OCI-LY7 (cell line): ENCODE measurements at regions not wholly inside any gene's neighbourhood (a gene's known extent, or its start where the extent isn't known, plus 50 kb on each side); places are given as distances from the start of the nearest gene placed in this dataset.

Source experiments
- BruUV-seq: library from RNA; stranded (reverse); fragments of 400-500 nt; replicated peaks from 2 replicates; lab custom pipeline; 2021; lab: Mats Ljungman, UMichigan
- CTCF ChIA-PET: fragments of 300-600 bp; sonication (Branson Sonifier 250); formaldehyde crosslinking; loops from one replicate; lab custom pipeline; 2022; ENCODE audit warnings: antibody characterized with exemption; ENCODE audit not compliant: unreplicated experiment; lab: Charles Lee
- POLR2A ChIA-PET: fragments of 300-600 bp; sonication (Branson Sonifier 250); formaldehyde crosslinking; loops from one replicate; lab custom pipeline; 2022; ENCODE audit warnings: antibody characterized with exemption; lab: Charles Lee
- DNase-seq: peaks from one replicate; pipeline ENCODE4 v3.0.0-alpha.2; 2015; ENCODE audit warnings: low spot score
- H2AFZ ChIP-seq: fragments of 200-600 bp; sonication (generic), shearing (Covaris generic); 2 replicates; pipeline ENCODE4 v1.6.1; 2014; ENCODE audit warnings: mild to moderate bottlenecking, antibody characterized with exemption, low read length, moderate library complexity
- H3K27ac ChIP-seq: fragments of 200-600 bp; sonication (generic); 2 replicates; pipeline ENCODE4 v1.5.1; 2014; ENCODE audit warnings: mixed run types, low read depth, mild to moderate bottlenecking, moderate library complexity, low read length, inconsistent platforms; ENCODE audit not compliant: poor library complexity, severe bottlenecking
- H3K36me3 ChIP-seq: fragments of 200-600 bp; sonication (generic); 2 replicates; pipeline ENCODE4 v1.6.1; 2014; ENCODE audit warnings: mild to moderate bottlenecking, antibody characterized with exemption, low read length, moderate library complexity, mixed read lengths; ENCODE audit not compliant: insufficient read depth
- H3K4me1 ChIP-seq: fragments of 200-600 bp; sonication (generic); 2 replicates; pipeline ENCODE4 v1.5.1; 2014; ENCODE audit warnings: mild to moderate bottlenecking, low read length; ENCODE audit not compliant: insufficient read depth, poor library complexity, severe bottlenecking
- H3K4me2 ChIP-seq: fragments of 200-600 bp; sonication (generic); 2 replicates; pipeline ENCODE4 v1.6.1; 2014; ENCODE audit warnings: mild to moderate bottlenecking, low read length
- H3K4me3 ChIP-seq: fragments of 200-600 bp; sonication (generic); 2 replicates; pipeline ENCODE4 v1.5.1; 2014; ENCODE audit warnings: mild to moderate bottlenecking, low read depth, low read length; ENCODE audit not compliant: poor library complexity, severe bottlenecking
- H3K79me2 ChIP-seq: fragments of 200-600 bp; sonication (generic); 2 replicates; pipeline ENCODE4 v1.6.1; 2016; ENCODE audit warnings: low read depth, mild to moderate bottlenecking, low read length, moderate library complexity, mixed read lengths; ENCODE audit not compliant: insufficient read depth
- H3K9me2 ChIP-seq: fragments of 200-600 bp; sonication (generic); 2 replicates; pipeline ENCODE4 v1.6.1; 2016; ENCODE audit warnings: mild to moderate bottlenecking, low read length, mixed read lengths; ENCODE audit not compliant: insufficient read depth
- H3K9me3 ChIP-seq: fragments of 200-600 bp; sonication (generic); 2 replicates; pipeline ENCODE4 v1.6.1; 2014; ENCODE audit warnings: mild to moderate bottlenecking, mixed run types, low read length, mixed read lengths
- H4K20me1 ChIP-seq: fragments of 200-600 bp; sonication (generic); 2 replicates; pipeline ENCODE4 v1.6.1; 2014; ENCODE audit warnings: mild to moderate bottlenecking, antibody characterized with exemption, low read length, moderate library complexity, mixed read lengths; ENCODE audit not compliant: insufficient read depth
- EZH2phosphoT487 ChIP-seq: fragments of 200-600 bp; sonication (generic); IDR thresholded peaks from 2 replicates; pipeline ENCODE4 v1.6.1; 2018; ENCODE audit warnings: low read depth, borderline replicate concordance, mild to moderate bottlenecking, mixed run types, antibody characterized with exemption, low read length, moderate library complexity, mixed read lengths
- intact Hi-C: fragments of 100-400 bp; cut with micrococcal nuclease; formaldehyde crosslinking; loops from one replicate; pipeline ENCODE4 v1.10.0; 2022; ENCODE audit not compliant: unreplicated experiment
- TF ChIP-seq, protein P1 (sequence below): fragments of 200-600 bp; sonication (generic); conservative IDR thresholded peaks from 2 replicates; pipeline ENCODE4 v1.5.1; 2014; ENCODE audit warnings: mild to moderate bottlenecking, antibody characterized with exemption, low read length, moderate library complexity, mixed read lengths

DNA sequence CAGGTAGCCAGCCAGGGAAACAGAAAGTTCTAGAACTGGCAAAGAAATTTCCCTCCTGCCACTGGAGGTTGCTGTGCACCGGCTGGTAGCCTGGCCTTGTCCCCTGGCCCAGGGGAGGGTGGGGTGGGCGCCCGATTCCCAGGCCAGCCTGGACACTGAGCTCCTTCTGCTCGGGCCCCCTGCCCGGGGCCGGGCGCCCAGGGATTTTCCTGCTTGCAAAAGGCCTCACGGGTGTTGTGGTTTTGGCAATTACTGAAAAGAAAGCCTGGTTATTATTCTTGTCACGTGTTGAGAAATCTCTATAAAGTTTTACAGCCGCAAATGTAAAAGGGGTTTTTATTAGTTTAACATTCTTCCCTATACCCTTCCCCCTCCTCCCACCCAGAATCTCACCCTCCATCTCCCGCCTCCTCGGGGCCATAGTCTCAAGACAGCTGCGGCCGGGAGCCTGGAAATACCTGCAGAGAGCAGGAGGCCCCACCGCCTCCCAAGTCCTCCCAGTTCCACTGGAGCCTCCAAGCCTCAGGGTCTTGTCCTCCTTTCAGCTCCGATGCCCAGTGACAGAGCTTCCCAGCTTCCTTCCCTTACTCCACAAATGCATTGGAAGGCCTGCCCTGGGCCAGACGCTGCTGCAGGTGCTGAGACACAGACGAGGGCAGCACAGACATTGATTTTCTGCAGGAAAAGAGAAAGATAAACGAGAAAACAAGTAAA, 1515.6 kb downstream of the TBC1D22A start:
- BruUV-seq, result no TSS peak
- ChIA-PET CTCF (no interaction called here), POLR2A (no interaction called here)
- Histone ChIP-seq H2AFZ (no peak overlapping the region), H3K4me1 (no peaks in the 10 kb centered on the region), H3K4me2 (no peak overlapping the region), H3K9me3 (0 out of 2 replicates have a peak, but pooled peaks cover 4% of the 10 kb centered on the region), H3K27ac (no peak overlapping the region), H3K4me3 (no peak overlapping the region), H3K9me2 (no peaks in the 10 kb centered on the region), H4K20me1 (no peaks in the 10 kb centered on the region), H3K36me3 (no peaks in the 10 kb centered on the region), H3K79me2 (no peaks in the 10 kb centered on the region)
- no peak for DNase-seq
- TF ChIP-seq, protein P1, sequence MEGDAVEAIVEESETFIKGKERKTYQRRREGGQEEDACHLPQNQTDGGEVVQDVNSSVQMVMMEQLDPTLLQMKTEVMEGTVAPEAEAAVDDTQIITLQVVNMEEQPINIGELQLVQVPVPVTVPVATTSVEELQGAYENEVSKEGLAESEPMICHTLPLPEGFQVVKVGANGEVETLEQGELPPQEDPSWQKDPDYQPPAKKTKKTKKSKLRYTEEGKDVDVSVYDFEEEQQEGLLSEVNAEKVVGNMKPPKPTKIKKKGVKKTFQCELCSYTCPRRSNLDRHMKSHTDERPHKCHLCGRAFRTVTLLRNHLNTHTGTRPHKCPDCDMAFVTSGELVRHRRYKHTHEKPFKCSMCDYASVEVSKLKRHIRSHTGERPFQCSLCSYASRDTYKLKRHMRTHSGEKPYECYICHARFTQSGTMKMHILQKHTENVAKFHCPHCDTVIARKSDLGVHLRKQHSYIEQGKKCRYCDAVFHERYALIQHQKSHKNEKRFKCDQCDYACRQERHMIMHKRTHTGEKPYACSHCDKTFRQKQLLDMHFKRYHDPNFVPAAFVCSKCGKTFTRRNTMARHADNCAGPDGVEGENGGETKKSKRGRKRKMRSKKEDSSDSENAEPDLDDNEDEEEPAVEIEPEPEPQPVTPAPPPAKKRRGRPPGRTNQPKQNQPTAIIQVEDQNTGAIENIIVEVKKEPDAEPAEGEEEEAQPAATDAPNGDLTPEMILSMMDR, result no peak
- no peak for TF ChIP-seq EZH2phosphoT487
- intact Hi-C loops, result no loop called here

DNA sequence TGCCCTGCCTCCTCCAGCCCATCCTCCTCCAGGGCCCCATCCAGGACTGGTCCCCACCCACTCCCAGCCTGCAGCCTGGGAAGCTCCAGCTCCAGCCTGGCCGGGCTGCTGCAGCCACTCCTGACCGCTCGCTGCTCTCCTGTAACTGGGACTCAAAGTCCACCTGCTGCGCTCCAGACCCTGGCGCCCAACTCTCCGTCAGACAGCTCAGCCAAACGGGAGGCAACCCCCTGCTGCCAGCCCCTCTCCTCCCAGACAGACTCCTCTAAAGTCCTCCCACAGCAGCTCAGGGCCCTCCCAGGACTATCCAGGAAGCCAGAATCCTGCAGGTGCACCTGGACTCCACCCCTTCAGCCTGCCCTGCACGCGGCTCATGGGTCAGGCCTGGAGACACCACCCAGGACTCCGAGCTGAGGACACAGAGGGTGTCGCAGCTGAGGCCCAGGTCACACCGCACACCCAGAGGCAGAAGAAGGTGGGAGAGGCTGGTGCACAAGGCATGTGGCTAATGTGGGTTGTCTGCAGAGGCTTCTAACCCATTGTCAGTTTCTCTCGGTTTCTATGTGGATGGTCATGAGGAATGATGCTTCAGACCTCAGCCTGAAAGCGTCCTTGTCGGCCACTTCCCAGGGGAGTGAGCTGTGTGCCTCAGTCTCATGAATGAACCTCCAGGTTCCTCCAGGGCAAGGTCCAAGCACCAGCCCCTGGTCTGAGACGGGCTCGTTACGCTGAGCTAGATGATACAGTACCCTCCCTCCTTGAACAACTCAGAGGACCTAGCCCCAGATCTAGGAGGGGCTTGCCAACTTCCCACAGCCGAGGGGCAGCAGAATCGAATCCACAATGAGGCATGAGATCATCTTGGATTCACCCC, 1514.8 kb downstream of the TBC1D22A start:
- H3K79me2 ChIP-seq, result no peaks in the 10 kb centered on the region
- ChIA-PET POLR2A (no interaction called here), CTCF (no interaction called here)
- no peaks in the 10 kb centered on the region for H3K4me1 ChIP-seq
- no peak overlapping the region for H2AFZ ChIP-seq
- no peak for DNase-seq
- no peak overlapping the region for H3K27ac ChIP-seq
- TF ChIP-seq EZH2phosphoT487, result no peak
- TF ChIP-seq, protein P1, result no peak
- H3K36me3 ChIP-seq, result no peaks in the 10 kb centered on the region
- H3K9me3 ChIP-seq, result 0 out of 2 replicates have a peak, but pooled peaks cover 4% of the 10 kb centered on the region
- H3K4me3 ChIP-seq, result no peak overlapping the region
- no peaks in the 10 kb centered on the region for H3K9me2 ChIP-seq
- BruUV-seq, result no TSS peak
- no peak overlapping the region for H3K4me2 ChIP-seq
- H4K20me1 ChIP-seq, result no peaks in the 10 kb centered on the region
- intact Hi-C loops, result no loop called here
